Endothelial cell of umbilical vein (primary cell): ENCODE measurements at regions not wholly inside any gene's neighbourhood (a gene's known extent, or its start where the extent isn't known, plus 50 kb on each side); places are given as distances from the start of the nearest gene placed in this dataset.

Experiments
- CTCF ChIP-seq, 2 donors: IDR thresholded peaks; 1 replicate in 1 of 2; 2 replicates in 1 of 2; pipeline ENCODE4 v1.5.1; 2011; ENCODE audit warnings: low read length in 2 of 2, mild to moderate bottlenecking in 2 of 2, moderate library complexity in 2 of 2, control low read depth in 1 of 2, inconsistent platforms in 1 of 2, low read depth in 1 of 2; ENCODE audit not compliant: insufficient read depth in 1 of 2; ENCODE audit errors: extremely low read depth in 1 of 2
- EZH2 ChIP-seq: IDR thresholded peaks from 2 replicates; pipeline ENCODE4 v1.6.1; 2012; ENCODE audit warnings: borderline replicate concordance, low read depth, mild to moderate bottlenecking, moderate library complexity, low read length, inconsistent platforms; ENCODE audit not compliant: severe bottlenecking
- FOS ChIP-seq: IDR thresholded peaks from 2 replicates; pipeline ENCODE4 v1.6.1; 2011; ENCODE audit warnings: mild to moderate bottlenecking, low read length, moderate library complexity, borderline replicate concordance; ENCODE audit not compliant: insufficient read depth
- GATA2 ChIP-seq: IDR thresholded peaks from 2 replicates; pipeline ENCODE4 v1.7.0; 2011; ENCODE audit warnings: low read depth, mild to moderate bottlenecking, moderate library complexity, mixed read lengths, low read length; ENCODE audit not compliant: insufficient read length, insufficient read depth
- JUN ChIP-seq: IDR thresholded peaks from 2 replicates; pipeline ENCODE4 v1.6.1; 2011; ENCODE audit warnings: borderline replicate concordance, low read depth; ENCODE audit not compliant: insufficient read length, insufficient read depth
- MAX ChIP-seq: IDR thresholded peaks from 2 replicates; pipeline ENCODE4 v1.6.1; 2011; ENCODE audit not compliant: insufficient read depth, insufficient read length
- MYC ChIP-seq: IDR thresholded peaks from one replicate; pipeline ENCODE4 v1.6.1; 2011; ENCODE audit warnings: mild to moderate bottlenecking, low read depth, low read length
- POLR2A ChIP-seq: IDR thresholded peaks from 2 replicates; pipeline ENCODE4 v1.6.1; 2012; ENCODE audit warnings: low read depth, mild to moderate bottlenecking, control low read depth, low read length
- POLR2AphosphoS5 ChIP-seq: IDR thresholded peaks from 2 replicates; pipeline ENCODE4 v1.6.1; 2012; ENCODE audit warnings: low read depth, mild to moderate bottlenecking, control low read depth, low read length, moderate library complexity; ENCODE audit not compliant: insufficient read depth

GRCh38 chr5:115456539-115457040, 88.0 kb downstream of the FEM1C start:
- TF ChIP-seq CTCF (IDR thresholded peaks at IDR 0.05; ENCODE audit: extremely low read depth in 1 of 2, insufficient read depth in 1 of 2, low read depth in 1 of 2, low read length in 2 of 2) (no peak), GATA2 (no peak), POLR2A (no peak), POLR2AphosphoS5 (no peak), MYC (no peak), EZH2 (no peak), FOS (no peak), MAX (no peak), JUN (no peak)
